KOPT-K1 (cell line): ENCODE measurements at regions not wholly inside any gene's neighbourhood (a gene's known extent, or its start where the extent isn't known, plus 50 kb on each side); places are given as distances from the start of the nearest gene placed in this dataset.

ENCODE experiments used
- H3K27ac ChIP-seq: fragments of 200-600 bp; sonication (generic); 2 replicates; pipeline ENCODE4 v1.5.1; 2016; ENCODE audit warnings: antibody characterized with exemption, mild to moderate bottlenecking, low read depth, low read length; ENCODE audit not compliant: poor library complexity, severe bottlenecking
- H3K36me3 ChIP-seq: fragments of 200-600 bp; sonication (generic); 2 replicates; pipeline ENCODE4 v1.5.1; 2017; ENCODE audit warnings: antibody characterized with exemption, mild to moderate bottlenecking, low read length, moderate library complexity; ENCODE audit not compliant: insufficient read depth
- H3K9me3 ChIP-seq: fragments of 200-600 bp; sonication (generic); 2 replicates; pipeline ENCODE4 v1.5.1; 2017; ENCODE audit warnings: antibody characterized with exemption, low read length, mild to moderate bottlenecking; ENCODE audit not compliant: insufficient read depth, poor library complexity, severe bottlenecking

- no peaks in the 10 kb centered on the region for H3K36me3 ChIP-seq
Measured at GRCh38 chr5:34541067-34541466, 115.1 kb upstream of the RAI14 start.

GRCh38 chr5:34542818-34543217 lies 113.3 kb upstream of the RAI14 start:
- Histone ChIP-seq H3K27ac (no peak overlapping the region), H3K9me3 (peaks cover 9% of the 10 kb centered on the region), H3K36me3 (no peaks in the 10 kb centered on the region)

More at GRCh38 chr5:34541067-34541466, 115.1 kb upstream of the RAI14 start:
- Histone ChIP-seq H3K9me3 (no peaks in the 10 kb centered on the region), H3K27ac (no peak overlapping the region)

- Histone ChIP-seq H3K9me3 (peaks cover 9% of the 10 kb centered on the region), H3K36me3 (no peaks in the 10 kb centered on the region), H3K27ac (no peak overlapping the region)
Measured at GRCh38 chr5:34543687-34544086, 112.4 kb upstream of the RAI14 start.

GRCh38 chr5:34544403-34544802 lies 111.7 kb upstream of the RAI14 start:
- Histone ChIP-seq H3K27ac (no peak overlapping the region), H3K9me3 (peaks cover 9% of the 10 kb centered on the region), H3K36me3 (no peaks in the 10 kb centered on the region)

GRCh38 chr5:34545164-34545563 lies 111.0 kb upstream of the RAI14 start:
- no peak overlapping the region for H3K27ac ChIP-seq
- peaks cover 9% of the 10 kb centered on the region for H3K9me3 ChIP-seq
- H3K36me3 ChIP-seq: no peaks in the 10 kb centered on the region

- Histone ChIP-seq H3K9me3 (peaks cover 9% of the 10 kb centered on the region), H3K27ac (no peak overlapping the region), H3K36me3 (no peaks in the 10 kb centered on the region)
Measured at GRCh38 chr5:34545626-34546025, 110.5 kb upstream of the RAI14 start.

GRCh38 chr5:34547300-34548085 lies 108.6 kb upstream of the RAI14 start:
- Histone ChIP-seq H3K27ac (no peak overlapping the region), H3K9me3 (peaks cover 9% of the 10 kb centered on the region), H3K36me3 (no peaks in the 10 kb centered on the region)

GRCh38 chr5:34548086-34548403 lies 108.1 kb upstream of the RAI14 start:
- no peaks in the 10 kb centered on the region for H3K36me3 ChIP-seq
- no peak overlapping the region for H3K27ac ChIP-seq
- peaks cover 9% of the 10 kb centered on the region for H3K9me3 ChIP-seq

- Histone ChIP-seq H3K9me3 (peaks cover 9% of the 10 kb centered on the region), H3K27ac (no peak overlapping the region), H3K36me3 (no peaks in the 10 kb centered on the region)
Measured at GRCh38 chr5:34550247-34550646, 105.9 kb upstream of the RAI14 start.

GRCh38 chr5:34550964-34551363 lies 105.2 kb upstream of the RAI14 start:
- peaks cover 9% of the 10 kb centered on the region for H3K9me3 ChIP-seq
- no peaks in the 10 kb centered on the region for H3K36me3 ChIP-seq
- H3K27ac ChIP-seq: no peak overlapping the region

GRCh38 chr5:34551911-34552433 lies 104.2 kb upstream of the RAI14 start:
- Histone ChIP-seq H3K27ac (no peak overlapping the region), H3K36me3 (no peaks in the 10 kb centered on the region), H3K9me3 (peaks cover 7% of the 10 kb centered on the region)

- H3K36me3 ChIP-seq: no peaks in the 10 kb centered on the region
- no peak overlapping the region for H3K27ac ChIP-seq
- H3K9me3 ChIP-seq: no peaks in the 10 kb centered on the region
Measured at GRCh38 chr5:34552686-34553085, 103.4 kb upstream of the RAI14 start.

GRCh38 chr5:34553581-34553980 lies 102.5 kb upstream of the RAI14 start:
- H3K9me3 ChIP-seq: no peaks in the 10 kb centered on the region
- H3K27ac ChIP-seq: no peak overlapping the region
- H3K36me3 ChIP-seq: no peaks in the 10 kb centered on the region

- Histone ChIP-seq H3K36me3 (no peaks in the 10 kb centered on the region), H3K9me3 (no peaks in the 10 kb centered on the region), H3K27ac (no peak overlapping the region)
Measured at GRCh38 chr5:34554641-34555040, 101.5 kb upstream of the RAI14 start.

- no peak overlapping the region for H3K27ac ChIP-seq
- H3K9me3 ChIP-seq: no peaks in the 10 kb centered on the region
- no peaks in the 10 kb centered on the region for H3K36me3 ChIP-seq
Measured at GRCh38 chr5:34555699-34556508, 100.2 kb upstream of the RAI14 start.

- H3K9me3 ChIP-seq: no peaks in the 10 kb centered on the region
- no peak overlapping the region for H3K27ac ChIP-seq
- no peaks in the 10 kb centered on the region for H3K36me3 ChIP-seq
Measured at GRCh38 chr5:34556509-34556782, 99.7 kb upstream of the RAI14 start.
